ENCODE measurements at regions not wholly inside any gene's neighbourhood (a gene's known extent, or its start where the extent isn't known, plus 50 kb on each side); places are given as distances from the start of the nearest gene placed in this dataset.
"Not testable (repeated sequence)": the region's sequence is repeated elsewhere in the genome, so short reads cannot be mapped to it uniquely, and the experiment has no call there.

GRCh38 chr20:50428097-50428828, 81.9 kb upstream of the PTPN1 start:
- DNase-seq (ENCODE audit: low spot score), result no peak

DNA sequence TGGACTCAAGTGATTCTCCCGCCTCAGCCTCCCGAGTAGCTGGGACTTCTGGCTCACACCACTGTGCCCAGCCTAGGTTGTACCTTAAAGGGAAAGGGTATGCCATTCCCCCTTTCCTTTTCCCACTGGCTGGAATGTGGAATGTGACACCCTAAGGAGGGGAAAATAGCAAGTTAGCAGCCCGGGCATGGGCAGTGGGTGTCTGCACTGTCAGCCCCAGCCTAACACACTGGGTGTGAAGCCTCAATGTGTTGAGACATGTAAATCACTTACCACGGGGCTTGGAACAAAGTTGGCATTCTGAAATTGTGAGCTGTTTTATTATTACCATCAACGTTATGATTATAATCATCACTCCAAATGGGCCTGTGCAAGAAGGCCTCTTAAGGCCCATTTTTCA, 80.8 kb upstream of the PTPN1 start:
- DNase-seq (ENCODE audit: low spot score), result no peak

DNA sequence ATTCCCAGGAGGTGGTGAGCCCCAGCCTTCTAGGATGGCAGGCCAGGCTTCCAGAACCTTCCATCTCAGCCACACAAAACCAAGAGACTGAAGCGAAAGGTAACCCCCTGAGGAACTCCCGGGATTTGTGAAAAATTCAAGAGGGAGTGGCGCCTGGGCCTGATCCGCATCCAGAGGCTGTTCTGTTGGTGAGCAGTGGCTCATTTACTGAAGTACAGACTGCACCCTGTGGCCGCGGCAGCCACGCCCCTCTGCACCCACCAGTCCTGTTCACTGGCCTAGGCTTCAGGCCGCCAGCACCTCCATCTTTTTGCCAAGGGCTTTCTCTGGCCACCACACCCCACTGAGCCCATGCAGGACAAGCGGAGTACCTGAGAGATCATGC, 79.1 kb upstream of the PTPN1 start:
- DNase-seq (ENCODE audit: low spot score), result no peak

- no peak for DNase-seq (ENCODE audit: low spot score)
These were observed 77.0 kb upstream of the PTPN1 start for GRCh38 chr20:50433001-50433761.

GRCh38 chr20:50434321-50434652, 75.9 kb upstream of the PTPN1 start:
- no peak for DNase-seq (ENCODE audit: low spot score)

GRCh38 chr20:50434653-50435396, 75.4 kb upstream of the PTPN1 start:
- DNase-seq (ENCODE audit: low spot score), result no peak

DNA sequence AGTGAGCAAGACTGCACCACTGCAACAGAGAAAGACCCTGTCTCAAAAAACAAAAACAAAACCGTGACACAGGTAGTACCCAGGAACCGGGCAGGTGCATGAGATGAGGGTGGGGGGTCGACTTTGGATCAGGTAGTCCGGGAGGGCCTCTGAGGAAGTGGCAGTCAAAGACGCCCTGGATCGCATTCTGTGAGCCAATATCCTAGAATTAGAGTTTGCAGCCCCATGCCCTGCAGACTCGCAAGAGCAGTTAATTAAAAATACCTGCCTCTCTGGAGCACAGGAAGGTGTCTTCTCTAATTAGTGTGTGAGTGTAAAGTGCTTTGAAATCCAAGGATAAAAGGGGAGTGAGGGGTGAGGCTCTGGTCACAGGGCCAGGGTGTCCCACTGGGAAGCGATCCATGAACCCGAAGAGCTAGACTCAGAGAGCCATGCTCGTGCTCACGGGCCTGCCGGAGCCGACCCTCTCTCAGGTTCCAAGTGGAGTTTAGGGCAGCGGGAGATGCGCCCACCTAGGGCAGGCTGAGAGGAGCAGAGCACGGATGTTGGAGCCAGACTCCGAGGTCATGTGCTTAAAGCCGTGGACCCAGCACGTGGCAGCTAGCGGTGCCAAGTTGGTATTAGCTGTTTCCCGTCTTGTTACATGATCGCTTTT, 74.7 kb upstream of the PTPN1 start:
- DNase-seq (ENCODE audit: low spot score), result no peak

DNA sequence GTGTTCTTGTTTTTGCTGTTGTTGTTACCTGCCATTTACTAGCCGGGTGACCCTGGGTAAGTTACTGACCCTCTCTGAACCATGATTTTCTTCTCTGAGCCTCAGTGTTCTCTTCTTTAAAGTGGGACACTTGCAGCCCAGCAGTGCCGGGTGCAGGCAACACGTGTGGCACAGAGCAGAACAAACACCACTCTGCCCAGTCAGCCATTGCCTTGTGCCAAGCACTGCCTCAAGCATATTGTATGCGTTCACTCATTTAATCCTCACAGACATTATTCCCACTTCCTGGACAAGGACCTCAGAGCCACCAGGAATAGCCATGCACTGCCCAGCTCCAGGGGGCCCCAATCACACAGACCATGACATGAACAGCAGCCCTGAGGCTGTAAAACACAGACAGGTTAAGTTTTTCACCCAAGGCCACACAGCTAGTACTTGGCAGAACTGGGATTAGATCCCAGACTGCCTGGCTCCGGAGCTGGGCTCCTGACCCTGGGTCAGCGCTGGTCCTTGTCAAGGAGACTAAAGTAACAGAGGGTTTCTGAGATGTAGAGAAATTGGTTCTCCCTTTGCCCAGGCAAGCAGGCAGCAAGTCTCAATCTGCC, 74.0 kb upstream of the PTPN1 start:
- DNase-seq (ENCODE audit: low spot score), result no peak

GRCh38 chr20:50436696-50437095, 73.5 kb upstream of the PTPN1 start:
- DNase-seq (ENCODE audit: low spot score), result no peak

DNA sequence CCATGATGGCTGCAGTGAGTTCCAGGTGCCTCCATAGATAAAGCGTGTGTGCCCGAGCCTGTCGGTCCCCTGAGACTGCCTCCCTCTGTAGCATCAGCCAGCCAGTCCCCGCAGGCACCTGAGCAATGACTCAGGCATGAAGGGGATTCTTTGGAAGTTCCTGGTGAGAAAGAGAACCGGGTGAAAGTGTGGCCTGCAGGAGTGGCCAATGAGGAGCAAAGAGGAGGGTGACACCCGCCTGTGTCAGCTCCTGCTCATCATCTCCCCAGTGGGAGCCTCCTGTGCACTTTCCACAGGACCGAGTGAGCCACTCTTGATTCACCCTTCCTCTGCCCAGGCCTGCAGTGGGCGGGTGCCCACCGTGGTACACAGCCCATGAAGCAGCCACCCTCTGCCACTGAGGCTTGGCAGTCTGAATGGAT, 71.2 kb upstream of the PTPN1 start:
- DNase-seq (ENCODE audit: low spot score), result no peak

GRCh38 chr20:50439539-50440453, 70.4 kb upstream of the PTPN1 start:
- no peak for DNase-seq (ENCODE audit: low spot score)

DNA sequence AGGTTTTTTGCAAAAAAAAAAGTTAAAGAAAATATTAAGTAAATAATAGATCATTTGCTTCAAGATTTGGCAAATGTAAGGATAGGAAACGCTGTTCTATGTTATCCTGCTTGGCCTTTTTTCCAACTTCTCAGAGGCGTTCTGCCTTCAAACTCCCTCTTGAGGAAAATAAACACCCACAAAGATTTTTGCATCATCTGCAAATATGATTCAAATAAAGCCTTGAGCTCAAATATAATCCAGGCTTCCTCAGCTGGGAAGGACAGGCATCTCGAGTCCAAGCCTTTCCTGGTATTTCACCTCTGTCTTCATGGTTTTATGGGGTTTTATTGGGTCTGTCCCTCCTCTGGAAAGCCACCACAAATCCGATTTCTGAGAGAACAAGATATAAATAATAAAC, 67.7 kb upstream of the PTPN1 start:
- no peak for DNase-seq (ENCODE audit: low spot score)

DNA sequence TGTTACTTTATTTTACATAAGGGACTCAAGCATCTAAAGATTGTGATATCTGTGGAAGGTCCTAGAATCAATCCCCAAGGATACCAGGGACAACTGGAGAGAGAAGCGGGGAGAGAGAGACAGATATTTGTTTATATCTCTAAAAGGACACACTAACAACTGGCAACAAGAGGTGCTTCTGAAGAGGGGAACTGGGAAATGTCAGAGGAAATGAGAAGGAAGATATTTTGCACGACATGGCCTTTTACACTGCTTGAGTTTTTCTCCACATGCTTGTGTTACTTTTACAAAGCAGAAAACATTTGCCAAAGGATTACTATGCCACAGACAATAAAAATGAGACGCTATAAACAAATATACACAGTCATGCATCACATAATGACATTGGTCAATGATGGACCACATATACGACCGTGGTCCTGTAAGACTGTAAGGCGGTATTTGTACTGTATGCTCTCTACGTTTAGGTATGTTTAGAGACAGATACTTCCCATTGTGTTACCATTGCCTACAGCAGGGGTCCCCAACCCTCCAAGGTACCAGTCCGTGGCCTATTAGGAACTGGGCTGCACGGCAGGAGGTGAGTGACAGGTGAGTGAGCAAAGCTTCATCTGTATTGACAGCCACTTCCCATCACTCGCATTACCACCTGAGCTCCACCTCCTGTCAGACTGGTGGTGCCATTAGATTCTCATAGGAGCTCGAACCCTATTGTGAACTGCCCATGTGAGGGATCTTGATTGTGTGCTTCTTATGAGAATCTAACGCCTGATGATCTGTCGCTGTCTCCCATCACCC, 64.6 kb upstream of the PTPN1 start:
- DNase-seq (ENCODE audit: low spot score), result no peak

DNA sequence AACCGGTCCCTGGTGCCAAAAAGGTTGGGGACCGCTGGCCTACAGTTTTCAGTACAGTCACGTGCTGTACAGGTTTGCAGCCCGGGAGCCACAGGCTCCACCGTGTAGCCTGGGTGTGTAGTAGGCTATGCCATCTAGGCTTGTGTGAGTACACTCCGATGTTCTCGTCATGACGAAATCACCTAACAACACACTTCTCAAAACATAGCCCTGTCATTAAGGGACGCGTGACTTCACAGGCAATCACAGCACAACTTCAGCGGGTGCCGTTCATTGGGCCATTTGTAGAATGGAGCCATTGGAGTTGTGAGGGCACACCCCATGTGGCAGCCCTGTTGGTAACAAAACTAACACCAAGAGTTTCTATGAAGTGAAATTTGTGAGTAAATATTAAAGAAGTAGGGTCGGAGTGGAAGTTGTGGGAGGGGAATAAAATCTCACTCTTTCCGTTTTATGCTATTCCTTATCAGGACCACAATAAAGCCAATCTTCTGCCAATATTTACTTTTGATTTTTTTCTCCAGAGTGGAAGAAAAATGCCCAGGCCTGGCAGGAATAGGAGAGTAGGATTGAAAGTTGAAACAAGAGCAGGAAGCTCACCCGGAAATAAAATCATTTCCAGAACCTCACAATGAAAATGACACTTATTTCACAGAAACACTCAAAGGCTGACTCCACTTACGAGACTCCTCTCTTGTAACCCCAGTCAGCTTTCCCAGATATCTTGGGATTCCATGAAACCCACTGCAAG, 63.7 kb upstream of the PTPN1 start:
- DNase-seq (ENCODE audit: low spot score), result no peak

GRCh38 chr20:50447102-50447804, 62.9 kb upstream of the PTPN1 start:
- no peak for DNase-seq (ENCODE audit: low spot score)

DNA sequence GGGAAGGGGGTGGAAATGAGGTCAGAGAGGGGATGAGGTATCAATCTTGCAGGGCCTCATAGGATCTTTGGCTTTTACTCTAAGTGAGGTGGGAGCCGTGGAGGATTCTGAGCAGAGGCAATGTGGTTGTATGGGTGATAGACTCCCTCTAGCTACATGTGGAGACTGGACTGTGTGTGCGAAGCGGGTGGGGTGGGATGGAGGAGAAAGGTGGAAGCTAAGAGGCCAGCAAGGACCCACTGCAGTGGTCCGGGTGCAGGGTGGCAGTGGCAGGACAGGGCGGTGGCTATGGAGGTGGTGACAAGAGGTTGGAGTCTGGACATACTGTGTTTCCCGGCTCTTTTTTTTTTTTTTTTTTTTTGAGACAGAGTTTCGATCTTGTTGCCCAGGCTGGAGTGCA, 62.4 kb upstream of the PTPN1 start:
- DNase-seq (ENCODE audit: low spot score), result no peak

DNA sequence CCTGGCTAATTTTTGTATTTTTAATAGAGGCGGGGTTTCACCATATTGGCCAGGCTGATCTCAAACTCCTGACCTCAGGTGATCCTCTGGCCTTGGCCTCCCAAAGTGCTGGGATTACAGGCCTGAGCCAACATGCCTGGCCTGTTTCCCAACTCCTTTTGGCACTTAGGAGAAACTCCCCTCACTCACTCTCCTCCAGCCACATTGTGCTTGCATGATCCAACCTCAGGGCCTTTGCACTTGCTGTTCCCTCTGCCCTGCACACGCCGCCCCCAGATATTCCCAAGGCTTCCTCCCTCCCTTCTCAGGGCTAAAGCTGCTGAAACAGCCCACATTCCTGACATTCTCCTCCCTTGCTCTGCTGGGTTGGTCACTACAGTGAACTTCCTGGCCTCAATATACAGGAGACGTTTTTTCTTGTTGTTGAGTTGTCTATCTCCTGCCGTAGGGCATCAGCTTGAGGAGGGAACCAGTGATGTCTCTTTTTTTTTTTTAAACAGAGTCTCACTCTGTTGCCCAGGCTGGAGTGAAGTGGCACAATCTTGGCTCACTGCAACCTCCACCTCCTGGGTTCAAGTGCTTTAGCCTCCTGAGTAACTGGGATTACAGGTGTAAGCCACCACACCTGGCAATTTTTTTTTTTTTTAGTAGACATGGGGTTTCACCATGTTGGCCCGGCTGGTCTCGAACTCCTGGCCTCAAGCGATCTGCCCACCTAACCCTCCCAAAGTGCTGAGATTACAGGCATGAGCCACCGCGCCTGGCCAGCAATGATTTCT, 61.4 kb upstream of the PTPN1 start:
- DNase-seq (ENCODE audit: low spot score), result not testable (repeated sequence)

All from CD4-positive, alpha-beta T cell treated with Interleukin-15 for 4 hours (primary cell).